ENCODE measurements at regions not wholly inside any gene's neighbourhood (a gene's known extent, or its start where the extent isn't known, plus 50 kb on each side); places are given as distances from the start of the nearest gene placed in this dataset.

GRCh38 chr5:153130296-153130695 lies 360.2 kb upstream of the GRIA1 start:
- TF ChIP-seq POLR2A (IDR thresholded peaks at IDR 0.05; ENCODE audit: borderline replicate concordance, extremely low read depth, insufficient read depth, insufficient read length): no peak
- TF ChIP-seq CTCF (IDR thresholded peaks at IDR 0.05 in 2 of 3, conservative IDR thresholded peaks at IDR 0.05 in 1 of 3; ENCODE audit: borderline replicate concordance in 1 of 3, insufficient read depth in 1 of 3, low read depth in 2 of 3, low read length in 2 of 3): no peak
- no peak for TF ChIP-seq ELF1 (IDR thresholded peaks at IDR 0.05; ENCODE audit: borderline replicate concordance, low read depth)
- no peak for TF ChIP-seq EZH2phosphoT487 (IDR thresholded peaks at IDR 0.05; ENCODE audit: borderline replicate concordance)
